HCT116 (cell line): ENCODE measurements at regions not wholly inside any gene's neighbourhood (a gene's known extent, or its start where the extent isn't known, plus 50 kb on each side); places are given as distances from the start of the nearest gene placed in this dataset.

Experiments used
- EZH2 ChIP-seq: fragments of 200-600 bp; sonication (generic); IDR thresholded peaks from 2 replicates; pipeline ENCODE4 v1.6.1; 2017; ENCODE audit warnings: antibody characterized with exemption, mixed run types
- POLR2A ChIP-seq: IDR thresholded peaks from 2 replicates; pipeline ENCODE4 v1.7.0; 2011; ENCODE audit warnings: borderline replicate concordance; ENCODE audit not compliant: insufficient read depth, insufficient read length; ENCODE audit errors: extremely low read depth
- RAD21 ChIP-seq: IDR thresholded peaks from 2 replicates; pipeline ENCODE4 v1.6.1; 2012; ENCODE audit warnings: low read depth, mild to moderate bottlenecking
- YY1 ChIP-seq: IDR thresholded peaks from 2 replicates; pipeline ENCODE4 v1.6.1; 2011; ENCODE audit warnings: low read length, low read depth, moderate library complexity, mild to moderate bottlenecking; ENCODE audit not compliant: insufficient replicate concordance; ENCODE audit errors: extremely low read depth
- TF ChIP-seq, protein P1 (sequence below), 3 experiments: fragments of 200-600 bp in 1 of 3; sonication (generic) in 1 of 3; IDR thresholded peaks in 2 of 3; conservative IDR thresholded peaks in 1 of 3; 2 replicates each; pipeline ENCODE4 v1.5.1; 2012 to 2017; ENCODE audit warnings: low read depth in 2 of 3, low read length in 2 of 3, antibody characterized with exemption in 1 of 3, borderline replicate concordance in 1 of 3, control low read depth in 1 of 3, mild to moderate bottlenecking in 1 of 3, mixed read lengths in 1 of 3, mixed run types in 1 of 3, moderate library complexity in 1 of 3; ENCODE audit not compliant: insufficient read depth in 1 of 3

DNA sequence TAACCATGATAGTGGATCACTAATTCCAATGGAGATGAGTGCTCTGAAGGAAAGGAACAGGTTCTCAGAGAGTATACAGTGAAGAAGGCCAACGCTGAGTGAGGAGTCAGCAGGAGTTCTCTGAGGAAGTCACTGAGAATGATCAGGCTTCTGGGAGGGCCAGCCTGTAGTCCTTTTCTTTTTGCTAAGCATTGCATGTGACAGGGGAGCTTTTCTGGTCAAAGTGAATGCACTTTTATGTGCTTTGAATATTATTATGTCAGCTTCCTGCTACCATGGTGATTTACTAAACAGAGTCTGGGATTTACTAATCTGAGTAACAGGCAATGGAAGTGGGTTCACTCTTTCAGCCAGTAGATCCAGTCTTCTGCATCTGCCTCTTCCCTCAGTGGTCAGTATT lies 81.1 kb upstream of the SERP2 start:
- TF ChIP-seq POLR2A = no peak
- no peak for TF ChIP-seq EZH2
- TF ChIP-seq, protein P1, sequence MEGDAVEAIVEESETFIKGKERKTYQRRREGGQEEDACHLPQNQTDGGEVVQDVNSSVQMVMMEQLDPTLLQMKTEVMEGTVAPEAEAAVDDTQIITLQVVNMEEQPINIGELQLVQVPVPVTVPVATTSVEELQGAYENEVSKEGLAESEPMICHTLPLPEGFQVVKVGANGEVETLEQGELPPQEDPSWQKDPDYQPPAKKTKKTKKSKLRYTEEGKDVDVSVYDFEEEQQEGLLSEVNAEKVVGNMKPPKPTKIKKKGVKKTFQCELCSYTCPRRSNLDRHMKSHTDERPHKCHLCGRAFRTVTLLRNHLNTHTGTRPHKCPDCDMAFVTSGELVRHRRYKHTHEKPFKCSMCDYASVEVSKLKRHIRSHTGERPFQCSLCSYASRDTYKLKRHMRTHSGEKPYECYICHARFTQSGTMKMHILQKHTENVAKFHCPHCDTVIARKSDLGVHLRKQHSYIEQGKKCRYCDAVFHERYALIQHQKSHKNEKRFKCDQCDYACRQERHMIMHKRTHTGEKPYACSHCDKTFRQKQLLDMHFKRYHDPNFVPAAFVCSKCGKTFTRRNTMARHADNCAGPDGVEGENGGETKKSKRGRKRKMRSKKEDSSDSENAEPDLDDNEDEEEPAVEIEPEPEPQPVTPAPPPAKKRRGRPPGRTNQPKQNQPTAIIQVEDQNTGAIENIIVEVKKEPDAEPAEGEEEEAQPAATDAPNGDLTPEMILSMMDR (IDR thresholded peaks at IDR 0.05 in 2 of 3, conservative IDR thresholded peaks at IDR 0.05 in 1 of 3; ENCODE audit: borderline replicate concordance in 1 of 3, insufficient read depth in 1 of 3, low read depth in 2 of 3, low read length in 2 of 3) = no peak
- TF ChIP-seq YY1 = no peak
- TF ChIP-seq RAD21 = no peak
